Neural crest cell (in vitro differentiated cells): ENCODE measurements at regions not wholly inside any gene's neighbourhood (a gene's known extent, or its start where the extent isn't known, plus 50 kb on each side); places are given as distances from the start of the nearest gene placed in this dataset.

Experiments used
- DNase-seq: peaks from one replicate; pipeline ENCODE4 v3.0.0; 2021; ENCODE audit warnings: low read depth, mixed read lengths, low spot score
- H3K27ac Mint-ChIP-seq: one replicate; pipeline ENCODE4 v1.8.0; 2021; ENCODE audit warnings: mild to moderate bottlenecking, mixed read lengths; ENCODE audit not compliant: unreplicated experiment
- H3K27me3 Mint-ChIP-seq: 2 replicates; pipeline ENCODE4 v1.8.0; 2021; ENCODE audit warnings: low read depth, mild to moderate bottlenecking, mixed read lengths
- H3K36me3 Mint-ChIP-seq: 2 replicates; pipeline ENCODE4 v1.8.0; 2021; ENCODE audit warnings: low read depth, mild to moderate bottlenecking, mixed read lengths
- H3K4me1 Mint-ChIP-seq: 2 replicates; pipeline ENCODE4 v1.8.0; 2021; ENCODE audit warnings: mixed read lengths
- H3K4me3 Mint-ChIP-seq: one replicate; pipeline ENCODE4 v1.8.0; 2021; ENCODE audit warnings: mild to moderate bottlenecking, mixed read lengths
- H3K9me3 Mint-ChIP-seq: 2 replicates; pipeline ENCODE4 v1.8.0; 2021; ENCODE audit warnings: mixed read lengths
- CTCF ChIP-seq: fragments of 200-600 bp; sonication (generic); conservative IDR thresholded peaks from 2 replicates; pipeline ENCODE4 v1.5.0; 2021; ENCODE audit warnings: antibody characterized with exemption, mild to moderate bottlenecking

- no peak for TF ChIP-seq CTCF
- H3K4me3 Mint-ChIP-seq, result no peak overlapping the region
- H3K36me3 Mint-ChIP-seq, result no peaks in the 10 kb centered on the region
- no peak for DNase-seq
- no peaks in the 10 kb centered on the region for H3K9me3 Mint-ChIP-seq
- H3K27me3 Mint-ChIP-seq, result no peaks in the 10 kb centered on the region
- H3K4me1 Mint-ChIP-seq, result peaks cover 12% of the 10 kb centered on the region
- no peak overlapping the region for H3K27ac Mint-ChIP-seq
Measured at GRCh38 chr4:180962268-180962667, 1280.9 kb upstream of the TENM3 start.

- Mint-ChIP-seq H3K27ac (no peak overlapping the region), H3K4me3 (no peak overlapping the region), H3K4me1 (peaks cover 2% of the 10 kb centered on the region), H3K36me3 (no peaks in the 10 kb centered on the region), H3K27me3 (no peaks in the 10 kb centered on the region), H3K9me3 (no peaks in the 10 kb centered on the region)
- DNase-seq, result no peak
- TF ChIP-seq CTCF, result no peak
Measured at GRCh38 chr4:180966312-180966711, 1276.9 kb upstream of the TENM3 start.

- Mint-ChIP-seq H3K9me3 (no peaks in the 10 kb centered on the region), H3K36me3 (no peaks in the 10 kb centered on the region), H3K4me1 (no peaks in the 10 kb centered on the region), H3K4me3 (no peak overlapping the region), H3K27me3 (no peaks in the 10 kb centered on the region), H3K27ac (no peak overlapping the region)
- no peak for TF ChIP-seq CTCF
- no peak for DNase-seq
Measured at GRCh38 chr4:180967936-180968335, 1275.3 kb upstream of the TENM3 start.

- Mint-ChIP-seq H3K36me3 (no peaks in the 10 kb centered on the region), H3K27me3 (no peaks in the 10 kb centered on the region), H3K9me3 (no peaks in the 10 kb centered on the region), H3K27ac (no peak overlapping the region), H3K4me1 (no peaks in the 10 kb centered on the region), H3K4me3 (no peak overlapping the region)
- no peak for TF ChIP-seq CTCF
- no peak for DNase-seq
Measured at GRCh38 chr4:180973894-180974293, 1269.3 kb upstream of the TENM3 start.

- peaks cover 5% of the 10 kb centered on the region for H3K4me1 Mint-ChIP-seq
- H3K4me3 Mint-ChIP-seq, result no peak overlapping the region
- H3K27ac Mint-ChIP-seq, result no peak overlapping the region
- TF ChIP-seq CTCF, result no peak
- H3K9me3 Mint-ChIP-seq, result no peaks in the 10 kb centered on the region
- no peak for DNase-seq
- no peaks in the 10 kb centered on the region for H3K27me3 Mint-ChIP-seq
- no peaks in the 10 kb centered on the region for H3K36me3 Mint-ChIP-seq
Measured at GRCh38 chr4:180990931-180991330, 1252.3 kb upstream of the TENM3 start.
